ENCODE measurements at regions not wholly inside any gene's neighbourhood (a gene's known extent, or its start where the extent isn't known, plus 50 kb on each side); places are given as distances from the start of the nearest gene placed in this dataset.
"Not testable (repeated sequence)": the region's sequence is repeated elsewhere in the genome, so short reads cannot be mapped to it uniquely, and the experiment has no call there.

GRCh38 chr13:27339299-27339698 is 68.7 kb downstream of the RASL11A start:
- H3K9me3 Mint-ChIP-seq, result no peaks in the 10 kb centered on the region
- peaks cover 10% of the 10 kb centered on the region for H3K27me3 Mint-ChIP-seq (ENCODE audit: low read depth)
- TF ChIP-seq CTCF (IDR thresholded peaks at IDR 0.05; ENCODE audit: unreplicated experiment in 3 of 3), result peak in 2 of 3 experiments; percentile 36 to 44
- no peak overlapping the region for H3K4me3 Mint-ChIP-seq
- peaks cover 6% of the 10 kb centered on the region for H3K4me1 Mint-ChIP-seq
- H3K27ac Mint-ChIP-seq, result no peak overlapping the region
- no peaks in the 10 kb centered on the region for H3K36me3 Mint-ChIP-seq (ENCODE audit: low read depth)

GRCh38 chr13:27341616-27342015 is 71.0 kb downstream of the RASL11A start:
- no peaks in the 10 kb centered on the region for H3K9me3 Mint-ChIP-seq
- no peaks in the 10 kb centered on the region for H3K36me3 Mint-ChIP-seq (ENCODE audit: low read depth)
- H3K27me3 Mint-ChIP-seq (ENCODE audit: low read depth), result peaks cover 19% of the 10 kb centered on the region
- TF ChIP-seq CTCF (IDR thresholded peaks at IDR 0.05; ENCODE audit: unreplicated experiment in 3 of 3), result no peak
- H3K4me3 Mint-ChIP-seq, result no peak overlapping the region
- peaks cover 6% of the 10 kb centered on the region for H3K4me1 Mint-ChIP-seq
- H3K27ac Mint-ChIP-seq, result no peak overlapping the region

GRCh38 chr13:27347211-27347772 is 76.7 kb downstream of the RASL11A start:
- Mint-ChIP-seq H3K27me3 (ENCODE audit: low read depth) (peaks cover 24% of the 10 kb centered on the region), H3K36me3 (ENCODE audit: low read depth) (no peaks in the 10 kb centered on the region), H3K9me3 (no peaks in the 10 kb centered on the region), H3K4me1 (peaks cover 15% of the 10 kb centered on the region), H3K27ac (no peak overlapping the region), H3K4me3 (no peak overlapping the region)
- TF ChIP-seq CTCF (IDR thresholded peaks at IDR 0.05; ENCODE audit: unreplicated experiment in 3 of 3), result no peak

- H3K27ac Mint-ChIP-seq, result no peak overlapping the region
- TF ChIP-seq CTCF (IDR thresholded peaks at IDR 0.05; ENCODE audit: unreplicated experiment in 3 of 3), result no peak
- no peaks in the 10 kb centered on the region for H3K36me3 Mint-ChIP-seq (ENCODE audit: low read depth)
- no peak overlapping the region for H3K4me3 Mint-ChIP-seq
- H3K4me1 Mint-ChIP-seq, result peaks cover 15% of the 10 kb centered on the region
- H3K9me3 Mint-ChIP-seq, result no peaks in the 10 kb centered on the region
- peaks cover 30% of the 10 kb centered on the region for H3K27me3 Mint-ChIP-seq (ENCODE audit: low read depth)
Observed at GRCh38 chr13:27348461-27348860, 76.0 kb upstream of the GTF3A start.

GRCh38 chr13:27349458-27349857 is 75.0 kb upstream of the GTF3A start:
- no peaks in the 10 kb centered on the region for H3K9me3 Mint-ChIP-seq
- H3K27me3 Mint-ChIP-seq (ENCODE audit: low read depth), result peaks cover 29% of the 10 kb centered on the region
- H3K36me3 Mint-ChIP-seq (ENCODE audit: low read depth), result no peaks in the 10 kb centered on the region
- H3K4me1 Mint-ChIP-seq, result peaks cover 15% of the 10 kb centered on the region
- no peak overlapping the region for H3K4me3 Mint-ChIP-seq
- H3K27ac Mint-ChIP-seq, result peak overlapping the region in 1 of 3 experiments; percentile 27
- TF ChIP-seq CTCF (IDR thresholded peaks at IDR 0.05; ENCODE audit: unreplicated experiment in 3 of 3), result no peak

- not testable (repeated sequence) for H3K9me3 Mint-ChIP-seq; H3K27ac Mint-ChIP-seq; H3K4me3 Mint-ChIP-seq; H3K36me3 Mint-ChIP-seq (ENCODE audit: low read depth)
- Mint-ChIP-seq H3K27me3 (ENCODE audit: low read depth) (peaks cover 21% of the 10 kb centered on the region), H3K4me1 (peaks cover 15% of the 10 kb centered on the region)
Observed at GRCh38 chr13:27350825-27351224, 73.6 kb upstream of the GTF3A start.
